ENCODE measurements at regions not wholly inside any gene's neighbourhood (a gene's known extent, or its start where the extent isn't known, plus 50 kb on each side); places are given as distances from the start of the nearest gene placed in this dataset.
"Not testable (repeated sequence)": the region's sequence is repeated elsewhere in the genome, so short reads cannot be mapped to it uniquely, and the experiment has no call there.

- Histone ChIP-seq H3K4me3 (no peak overlapping the region), H3K36me3 (ENCODE audit: insufficient read depth, low read length) (no peaks in the 10 kb centered on the region), H3K9ac (ENCODE audit: insufficient read length) (no peak overlapping the region), H3K27ac (no peak overlapping the region), H3K9me3 (ENCODE audit: low read depth, low read length) (no peaks in the 10 kb centered on the region)
- no peak for TF ChIP-seq POLR2AphosphoS5 (IDR thresholded peaks at IDR 0.05; ENCODE audit: borderline replicate concordance, low read depth, low read length)
- no peak for TF ChIP-seq FOXP2 (optimal IDR thresholded peaks at IDR 0.05; ENCODE audit: control extremely low read depth, extremely low read length, insufficient read depth)
- no peak for TF ChIP-seq EZH2 (IDR thresholded peaks at IDR 0.05)
- DNase-seq (ENCODE audit: low read depth, low spot score), result no peak
Measured at GRCh38 chr2:236833501-236834073, 252.1 kb upstream of the COPS8 start.

- no peak overlapping the region for H3K27ac ChIP-seq
- no peak overlapping the region for H3K4me3 ChIP-seq
- no peak overlapping the region for H3K9ac ChIP-seq (ENCODE audit: insufficient read length)
- no peaks in the 10 kb centered on the region for H3K9me3 ChIP-seq (ENCODE audit: low read depth, low read length)
- TF ChIP-seq FOXP2 (optimal IDR thresholded peaks at IDR 0.05; ENCODE audit: control extremely low read depth, extremely low read length, insufficient read depth) (no peak), EZH2 (IDR thresholded peaks at IDR 0.05) (no peak), POLR2AphosphoS5 (IDR thresholded peaks at IDR 0.05; ENCODE audit: borderline replicate concordance, low read depth, low read length) (no peak)
- H3K36me3 ChIP-seq (ENCODE audit: insufficient read depth, low read length), result no peaks in the 10 kb centered on the region
- no peak for DNase-seq (ENCODE audit: low read depth, low spot score)
Measured at GRCh38 chr2:236834284-236834683, 251.4 kb upstream of the COPS8 start.

GRCh38 chr2:236835307-236836024 is 250.2 kb upstream of the COPS8 start:
- H3K9me3 ChIP-seq (ENCODE audit: low read depth, low read length), result no peaks in the 10 kb centered on the region
- no peaks in the 10 kb centered on the region for H3K36me3 ChIP-seq (ENCODE audit: insufficient read depth, low read length)
- TF ChIP-seq EZH2 (IDR thresholded peaks at IDR 0.05) (no peak), POLR2AphosphoS5 (IDR thresholded peaks at IDR 0.05; ENCODE audit: borderline replicate concordance, low read depth, low read length) (no peak), FOXP2 (optimal IDR thresholded peaks at IDR 0.05; ENCODE audit: control extremely low read depth, extremely low read length, insufficient read depth) (no peak)
- H3K9ac ChIP-seq (ENCODE audit: insufficient read length), result no peak overlapping the region
- no peak overlapping the region for H3K27ac ChIP-seq
- DNase-seq (ENCODE audit: low read depth, low spot score), result no peak
- no peak overlapping the region for H3K4me3 ChIP-seq

- not testable (repeated sequence) for H3K27ac ChIP-seq; H3K4me3 ChIP-seq; H3K36me3 ChIP-seq (ENCODE audit: insufficient read depth, low read length); H3K9ac ChIP-seq (ENCODE audit: insufficient read length); H3K9me3 ChIP-seq (ENCODE audit: low read depth, low read length); DNase-seq (ENCODE audit: low read depth, low spot score)
Measured at GRCh38 chr2:236836028-236836427, 249.7 kb upstream of the COPS8 start.

- Histone ChIP-seq H3K27ac (no peak overlapping the region), H3K4me3 (no peak overlapping the region), H3K9me3 (ENCODE audit: low read depth, low read length) (no peaks in the 10 kb centered on the region), H3K36me3 (ENCODE audit: insufficient read depth, low read length) (no peaks in the 10 kb centered on the region), H3K9ac (ENCODE audit: insufficient read length) (no peak overlapping the region)
- DNase-seq (ENCODE audit: low read depth, low spot score), result no peak
- TF ChIP-seq FOXP2 (optimal IDR thresholded peaks at IDR 0.05; ENCODE audit: control extremely low read depth, extremely low read length, insufficient read depth) (no peak), EZH2 (IDR thresholded peaks at IDR 0.05) (no peak), POLR2AphosphoS5 (IDR thresholded peaks at IDR 0.05; ENCODE audit: borderline replicate concordance, low read depth, low read length) (no peak)
Measured at GRCh38 chr2:236840215-236840614, 245.5 kb upstream of the COPS8 start.

GRCh38 chr2:236840857-236841256 is 244.8 kb upstream of the COPS8 start:
- H3K9ac ChIP-seq (ENCODE audit: insufficient read length), result no peak overlapping the region
- DNase-seq (ENCODE audit: low read depth, low spot score), result no peak
- no peak overlapping the region for H3K27ac ChIP-seq
- no peaks in the 10 kb centered on the region for H3K9me3 ChIP-seq (ENCODE audit: low read depth, low read length)
- no peak for TF ChIP-seq EZH2 (IDR thresholded peaks at IDR 0.05)
- TF ChIP-seq POLR2AphosphoS5 (IDR thresholded peaks at IDR 0.05; ENCODE audit: borderline replicate concordance, low read depth, low read length), result no peak
- no peak for TF ChIP-seq FOXP2 (optimal IDR thresholded peaks at IDR 0.05; ENCODE audit: control extremely low read depth, extremely low read length, insufficient read depth)
- no peaks in the 10 kb centered on the region for H3K36me3 ChIP-seq (ENCODE audit: insufficient read depth, low read length)
- no peak overlapping the region for H3K4me3 ChIP-seq

- H3K4me3 ChIP-seq, result no peak overlapping the region
- H3K9ac ChIP-seq (ENCODE audit: insufficient read length), result no peak overlapping the region
- no peak for DNase-seq (ENCODE audit: low read depth, low spot score)
- no peaks in the 10 kb centered on the region for H3K9me3 ChIP-seq (ENCODE audit: low read depth, low read length)
- H3K36me3 ChIP-seq (ENCODE audit: insufficient read depth, low read length), result no peaks in the 10 kb centered on the region
- TF ChIP-seq EZH2 (IDR thresholded peaks at IDR 0.05) (no peak), FOXP2 (optimal IDR thresholded peaks at IDR 0.05; ENCODE audit: control extremely low read depth, extremely low read length, insufficient read depth) (no peak), POLR2AphosphoS5 (IDR thresholded peaks at IDR 0.05; ENCODE audit: borderline replicate concordance, low read depth, low read length) (no peak)
- H3K27ac ChIP-seq, result no peak overlapping the region
Measured at GRCh38 chr2:236841389-236841788, 244.3 kb upstream of the COPS8 start.

- no peak overlapping the region for H3K9ac ChIP-seq (ENCODE audit: insufficient read length)
- no peak overlapping the region for H3K27ac ChIP-seq
- H3K36me3 ChIP-seq (ENCODE audit: insufficient read depth, low read length), result no peaks in the 10 kb centered on the region
- no peak for TF ChIP-seq POLR2AphosphoS5 (IDR thresholded peaks at IDR 0.05; ENCODE audit: borderline replicate concordance, low read depth, low read length)
- TF ChIP-seq FOXP2 (optimal IDR thresholded peaks at IDR 0.05; ENCODE audit: control extremely low read depth, extremely low read length, insufficient read depth), result no peak
- no peak for TF ChIP-seq EZH2 (IDR thresholded peaks at IDR 0.05)
- H3K4me3 ChIP-seq, result no peak overlapping the region
- DNase-seq (ENCODE audit: low read depth, low spot score), result no peak
- H3K9me3 ChIP-seq (ENCODE audit: low read depth, low read length), result no peaks in the 10 kb centered on the region
Measured at GRCh38 chr2:236843161-236843968, 242.3 kb upstream of the COPS8 start.
